ENCODE measurements at regions not wholly inside any gene's neighbourhood (a gene's known extent, or its start where the extent isn't known, plus 50 kb on each side); places are given as distances from the start of the nearest gene placed in this dataset.

DNA sequence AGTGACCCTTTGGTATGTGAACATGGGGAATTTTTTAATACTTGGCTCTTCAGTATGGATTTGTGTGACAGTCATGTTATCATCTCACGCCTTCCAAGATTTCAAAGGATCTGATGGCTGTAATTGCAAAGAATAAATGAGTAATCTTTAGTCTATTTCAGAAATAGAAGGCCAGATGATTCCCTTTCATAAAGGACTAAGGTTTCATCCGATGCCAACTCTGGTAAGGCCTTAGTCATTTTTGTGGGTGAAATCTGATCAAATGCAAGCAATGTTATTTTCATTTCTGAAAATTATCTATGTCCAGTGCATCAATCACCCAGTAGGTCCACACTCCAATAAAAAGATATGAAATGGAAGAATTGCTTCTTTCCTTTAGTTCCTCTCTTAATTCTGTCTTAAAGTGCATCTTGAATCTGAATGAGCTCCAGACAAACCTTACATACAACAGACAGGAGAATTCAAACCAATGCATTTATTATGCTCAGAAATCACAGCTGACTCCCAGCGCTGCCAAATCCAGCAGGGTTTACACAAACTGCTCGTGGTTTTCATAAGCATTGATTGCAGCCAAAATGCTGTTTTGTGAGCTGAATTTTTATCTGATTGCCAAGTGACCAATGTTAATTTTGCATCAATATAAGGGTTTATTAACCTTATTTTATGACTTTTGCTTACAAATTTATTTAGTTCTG, 565.2 kb upstream of the MARCKS start:
- DNase-seq (ENCODE audit: low spot score) = no peak

DNA sequence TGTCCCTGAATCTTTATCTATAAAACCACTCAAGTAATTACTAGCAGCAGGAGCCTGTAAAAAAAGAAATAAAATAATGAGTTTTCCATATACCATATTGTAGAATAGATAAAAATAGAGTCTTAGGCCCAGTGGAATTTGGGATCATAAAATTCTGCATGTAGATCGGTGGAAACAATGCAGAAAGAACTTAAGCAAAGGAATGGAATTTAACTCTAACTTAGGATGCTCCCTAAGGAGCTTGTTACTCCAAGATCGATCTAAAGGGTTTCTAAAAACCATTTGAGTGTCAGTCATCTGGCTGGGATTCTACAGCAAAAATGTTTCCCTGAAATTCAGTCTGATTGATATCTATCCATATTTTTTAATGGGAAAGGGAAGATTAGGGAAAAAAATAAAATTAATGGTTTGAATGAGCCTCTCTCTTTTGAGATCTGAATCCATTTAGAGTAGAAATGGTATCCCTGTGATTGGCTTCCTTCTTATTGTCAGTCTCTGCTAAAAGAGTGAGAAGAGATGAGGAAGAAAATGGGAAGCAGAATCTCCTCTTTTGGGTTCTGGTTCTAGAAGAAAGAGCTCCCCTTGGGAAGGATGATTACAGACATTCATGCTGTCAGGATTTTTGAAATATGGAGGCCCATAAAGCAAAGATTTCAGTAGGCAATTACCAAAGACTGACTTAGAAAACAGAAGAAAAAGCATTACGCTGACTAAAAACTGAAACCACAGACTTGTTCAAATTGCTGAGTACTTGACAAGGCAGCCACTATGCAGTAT, 564.3 kb upstream of the MARCKS start:
- DNase-seq (ENCODE audit: low spot score) = no peak

DNA sequence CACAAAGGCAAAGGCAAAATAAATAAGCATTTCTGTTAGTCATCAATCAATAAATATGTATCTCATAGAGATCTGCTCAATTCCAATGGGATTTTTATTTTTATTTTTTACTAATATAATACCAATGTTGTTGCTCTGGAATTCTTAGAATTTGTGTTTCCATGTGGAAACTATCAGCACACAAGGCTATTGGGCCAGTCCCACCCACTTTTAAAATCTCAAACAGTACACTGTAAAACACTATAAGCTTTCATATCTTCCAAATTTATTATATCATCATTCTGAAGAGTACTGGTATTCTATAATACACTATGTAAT, 563.8 kb upstream of the MARCKS start:
- no peak for DNase-seq (ENCODE audit: low spot score)

DNA sequence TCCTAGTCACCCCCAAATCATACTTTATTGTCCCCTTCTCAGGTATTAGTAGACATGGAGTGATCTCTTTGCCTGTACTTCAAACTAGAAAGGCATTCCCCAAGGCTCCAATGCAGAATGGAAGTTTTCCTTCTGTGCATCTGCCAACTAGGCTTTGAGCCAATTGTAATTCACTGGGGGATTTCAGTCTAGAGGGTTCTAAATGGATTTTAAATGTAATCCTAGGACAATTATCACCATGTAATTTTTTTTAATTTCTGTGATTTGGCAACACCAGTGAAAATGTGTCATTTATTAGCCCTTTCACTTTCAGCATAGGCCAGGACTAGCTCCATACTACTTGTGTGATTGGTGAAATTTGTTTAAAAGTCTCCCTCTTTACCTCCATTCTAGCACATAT, 557.6 kb upstream of the MARCKS start:
- DNase-seq (ENCODE audit: low spot score) = peak; percentile 32

DNA sequence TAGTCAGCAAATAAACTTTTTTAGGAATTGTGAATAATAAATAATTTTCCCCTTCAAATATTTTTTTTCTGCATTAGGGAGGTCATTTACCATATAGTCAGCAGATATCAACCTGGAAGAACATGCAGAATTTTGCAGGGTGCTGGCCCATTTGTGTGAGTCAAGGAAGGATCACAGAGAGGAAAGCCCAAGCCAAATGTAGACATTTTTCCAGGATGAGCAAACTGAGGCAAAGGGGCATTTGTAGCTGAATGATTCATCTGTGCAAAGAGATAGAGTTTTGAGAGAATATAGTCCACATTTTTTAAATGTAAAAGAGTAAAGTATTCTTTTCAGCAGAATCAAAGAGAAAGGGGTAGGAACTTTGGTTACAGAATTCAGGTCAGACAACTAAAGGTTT, 555.5 kb upstream of the MARCKS start:
- DNase-seq (ENCODE audit: low spot score) = no peak

DNA sequence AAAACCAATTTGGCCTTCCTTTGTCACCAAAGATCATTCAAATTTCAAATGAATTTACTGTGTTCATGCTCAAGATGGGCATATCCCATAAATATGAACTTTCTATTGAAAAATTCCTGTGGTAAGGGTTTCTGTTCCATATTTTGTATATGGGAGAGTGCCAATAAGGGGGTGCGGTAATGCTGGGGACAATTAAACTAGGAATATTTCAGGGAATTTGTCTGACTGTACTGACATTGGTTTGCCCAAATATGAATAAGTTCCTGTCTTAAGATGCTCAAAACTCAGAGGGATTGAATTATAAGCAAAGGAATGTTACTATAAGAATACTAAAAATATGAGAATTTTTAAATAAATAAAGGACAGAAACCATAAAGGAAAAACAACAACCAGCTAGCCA, 553.0 kb upstream of the MARCKS start:
- DNase-seq (ENCODE audit: low spot score) = no peak

DNA sequence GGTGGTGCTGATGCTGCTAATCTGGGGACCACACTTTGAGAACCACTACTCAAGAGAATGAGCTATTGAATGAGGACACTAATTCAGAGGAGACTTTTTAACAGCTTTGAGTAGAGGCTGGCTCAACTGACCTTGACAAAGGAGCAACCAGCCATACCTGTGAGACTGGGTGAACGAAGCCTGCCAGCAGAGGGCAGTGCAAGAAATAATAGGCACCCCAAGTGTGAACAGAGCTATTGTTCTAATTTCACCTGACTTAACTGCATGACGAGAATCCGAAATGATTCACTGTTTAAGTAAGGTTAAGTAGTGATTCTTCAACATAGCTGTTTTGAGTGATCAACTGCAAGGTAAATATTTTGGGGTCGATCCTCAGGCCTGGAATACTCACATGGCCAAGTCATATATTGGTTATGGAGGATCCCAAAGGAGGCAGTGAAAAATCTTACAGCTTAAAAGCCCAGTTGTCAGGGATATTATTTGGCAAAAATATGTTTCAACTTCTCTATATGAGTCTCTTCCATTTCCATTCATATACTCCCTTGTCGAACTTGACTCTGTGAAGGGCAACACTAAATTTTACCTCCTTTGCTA, 550.5 kb upstream of the MARCKS start:
- DNase-seq (ENCODE audit: low spot score) = peak; percentile 52

DNA sequence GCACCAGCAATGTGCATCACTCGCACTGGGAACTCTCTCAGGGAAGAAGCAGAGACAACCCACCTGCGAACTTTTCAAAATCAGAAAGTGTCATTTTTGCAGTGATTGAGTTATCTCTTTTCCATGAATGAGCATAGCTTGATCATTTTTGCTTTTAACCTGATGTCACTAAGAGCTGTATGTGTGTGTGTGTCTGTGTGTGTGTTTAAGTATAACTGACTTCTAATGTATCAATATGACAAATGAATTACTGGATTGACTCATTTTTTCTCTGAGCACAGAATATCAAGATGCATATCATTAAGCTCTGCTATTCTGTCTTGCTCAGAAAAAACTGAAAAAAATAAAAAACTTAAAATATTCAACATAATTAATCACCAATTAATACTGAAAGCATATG, 548.9 kb upstream of the MARCKS start:
- DNase-seq (ENCODE audit: low spot score) = no peak

DNA sequence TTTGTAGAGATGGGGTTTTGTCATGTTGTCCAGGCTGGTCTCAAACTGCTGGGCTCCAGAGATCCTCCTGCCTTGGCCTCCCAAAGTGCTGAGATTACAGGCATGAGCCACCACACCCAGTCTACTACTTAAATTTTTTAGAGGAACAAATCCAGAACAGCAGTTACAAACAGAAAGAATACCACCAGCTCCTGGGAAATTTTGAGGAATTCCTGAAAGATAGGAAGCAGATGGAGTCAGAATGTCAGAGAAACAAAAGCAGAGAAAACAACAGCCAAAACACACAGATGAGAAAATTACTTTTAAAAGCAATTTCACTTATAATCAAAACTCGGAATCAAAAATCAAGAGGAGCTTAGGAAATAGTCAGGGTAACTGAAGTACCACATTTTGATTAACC, 543.3 kb upstream of the MARCKS start:
- DNase-seq (ENCODE audit: low spot score) = no peak

DNA sequence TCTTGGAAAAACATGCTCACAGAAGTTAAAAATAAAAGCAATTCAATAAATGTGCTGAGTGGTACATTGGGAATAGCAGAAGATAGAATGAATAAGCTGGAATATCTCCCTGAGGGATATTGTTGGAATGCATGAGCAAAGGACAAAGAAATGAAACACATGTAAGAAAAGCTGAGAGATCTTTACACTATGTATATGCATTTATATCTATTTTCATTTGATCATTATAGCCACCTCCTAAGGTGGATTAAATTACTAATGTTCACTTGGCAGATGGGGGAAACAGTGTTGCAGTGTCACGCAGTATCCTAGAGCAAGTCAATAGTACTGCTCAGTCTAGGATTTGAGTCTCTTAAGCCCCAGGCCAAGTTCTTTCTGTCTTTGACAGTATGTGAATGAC, 542.0 kb upstream of the MARCKS start:
- no peak for DNase-seq (ENCODE audit: low spot score)

DNA sequence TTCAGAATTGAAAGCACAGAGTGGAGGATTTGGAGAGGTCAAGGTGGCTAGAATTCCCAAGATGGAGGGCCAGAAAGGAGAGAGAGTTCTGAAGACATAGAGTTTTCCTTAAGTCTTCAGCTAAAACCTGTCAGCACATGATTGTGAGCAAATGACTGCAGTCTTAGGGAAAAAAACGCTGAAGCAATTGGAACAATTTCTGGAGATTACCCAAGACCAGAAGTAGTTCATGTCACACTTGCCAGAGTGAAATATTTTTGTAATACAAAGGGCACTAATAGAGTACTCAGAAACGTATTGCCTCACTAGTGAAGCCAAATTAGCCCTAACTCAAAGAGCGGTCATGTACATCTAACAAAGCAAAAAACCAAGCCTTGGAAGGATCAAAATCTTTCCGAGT, 541.3 kb upstream of the MARCKS start:
- DNase-seq (ENCODE audit: low spot score) = no peak

DNA sequence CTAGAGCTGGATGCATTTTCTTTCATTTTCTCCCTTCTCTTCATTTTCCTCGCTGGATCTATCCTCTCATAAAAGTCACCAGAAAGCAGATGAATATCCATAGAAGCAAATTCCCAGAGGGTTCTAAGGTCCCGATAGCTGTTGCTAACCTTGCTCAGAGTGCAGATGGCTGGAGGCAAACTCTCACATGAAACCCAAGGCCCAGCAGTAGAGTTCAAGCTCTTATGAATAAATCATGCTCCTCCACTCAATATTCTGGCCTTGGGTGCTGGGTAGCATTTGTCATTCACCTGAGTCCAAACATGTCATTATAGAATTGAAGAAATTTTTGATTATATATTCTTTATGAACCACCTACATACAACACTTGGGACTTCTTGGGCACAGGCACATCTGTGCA, 539.7 kb upstream of the MARCKS start:
- no peak for DNase-seq (ENCODE audit: low spot score)

DNA sequence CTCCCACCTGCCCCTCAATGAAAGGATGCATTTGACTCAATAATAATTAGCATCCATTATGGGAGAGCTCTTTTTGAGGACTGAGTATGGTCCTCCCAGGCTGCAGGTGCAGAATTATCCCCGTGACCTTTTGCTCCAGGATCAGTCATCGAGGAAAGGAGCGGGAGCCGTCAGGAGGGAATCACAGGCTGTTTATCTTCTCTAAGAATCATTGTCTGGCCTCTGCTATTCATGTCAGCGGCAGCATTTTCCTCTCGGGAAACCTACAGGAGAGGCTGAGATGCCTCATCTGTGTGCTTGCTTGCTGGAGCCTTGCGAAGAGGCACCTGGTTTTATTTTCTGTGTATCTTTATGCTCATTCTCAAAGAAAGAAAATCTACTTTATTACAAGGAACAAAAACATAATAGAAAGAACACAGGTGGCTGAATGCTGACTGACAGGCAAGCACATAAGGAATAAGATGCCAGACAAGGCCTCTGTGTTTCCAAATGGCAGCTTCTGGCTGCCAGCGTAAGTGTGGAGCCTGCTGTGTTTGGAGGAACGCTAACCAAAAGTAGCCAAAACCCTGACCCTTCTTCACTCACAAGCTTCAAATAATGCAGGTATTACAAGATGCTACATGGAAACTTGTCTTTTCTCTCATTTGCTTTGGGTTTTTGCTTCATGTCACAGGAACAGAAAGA, 539.1 kb upstream of the MARCKS start:
- no peak for DNase-seq (ENCODE audit: low spot score)

DNA sequence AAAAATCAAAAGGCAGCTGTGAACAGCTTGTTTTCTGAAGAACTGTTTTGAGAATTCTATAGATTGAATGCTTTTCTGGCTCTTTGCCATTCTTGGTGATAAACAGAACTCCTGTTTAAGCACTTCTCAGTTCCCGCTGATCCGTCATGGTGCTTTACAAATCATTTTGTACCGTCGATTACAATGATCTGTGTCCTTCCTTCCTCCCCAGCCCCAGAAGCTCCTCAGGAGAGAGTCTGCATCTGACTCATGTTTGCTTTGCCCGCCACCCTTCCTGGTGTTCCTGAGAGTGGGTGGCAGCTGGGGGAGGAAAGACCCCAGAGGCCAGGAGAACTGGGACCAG, 538.6 kb upstream of the MARCKS start:
- DNase-seq (ENCODE audit: low spot score) = no peak

DNA sequence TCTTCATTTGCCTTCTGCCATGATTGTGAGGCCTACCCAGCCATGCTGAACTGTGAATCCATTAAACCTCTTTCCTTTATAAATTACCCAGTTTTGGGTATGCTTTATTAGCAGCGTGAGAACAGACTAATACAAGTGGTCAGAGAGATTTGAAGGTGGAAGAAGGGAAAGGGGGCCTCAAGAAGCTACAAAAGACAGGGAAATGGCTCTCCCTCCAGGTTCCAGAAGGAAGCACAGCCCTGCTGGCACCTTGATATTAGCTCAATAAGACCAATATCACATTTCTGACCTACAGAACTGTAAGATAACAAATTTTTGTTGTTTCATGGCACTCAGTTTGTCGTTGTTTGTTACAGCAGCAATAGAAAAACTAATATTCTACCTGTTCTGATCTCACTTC, 536.5 kb upstream of the MARCKS start:
- DNase-seq (ENCODE audit: low spot score) = no peak

DNA sequence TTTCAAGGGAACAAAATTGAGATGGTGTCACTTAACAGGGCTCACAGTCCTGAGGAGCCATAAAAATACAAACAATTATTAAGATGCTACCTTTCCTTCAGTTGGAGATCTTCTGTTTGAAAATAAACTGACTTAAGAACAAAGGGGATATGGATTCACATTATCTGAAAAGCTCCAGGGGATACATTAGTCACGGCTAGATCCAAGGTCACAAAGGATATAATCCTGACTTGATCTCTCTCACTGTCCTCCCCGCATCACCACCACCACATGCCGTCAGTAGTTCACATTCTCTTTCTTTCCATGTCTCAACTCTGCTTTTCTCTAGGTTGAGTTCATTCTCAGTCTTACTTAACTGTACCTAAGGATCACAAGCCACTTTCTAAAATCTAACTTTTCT, 530.4 kb upstream of the MARCKS start:
- no peak for DNase-seq (ENCODE audit: low spot score)

DNA sequence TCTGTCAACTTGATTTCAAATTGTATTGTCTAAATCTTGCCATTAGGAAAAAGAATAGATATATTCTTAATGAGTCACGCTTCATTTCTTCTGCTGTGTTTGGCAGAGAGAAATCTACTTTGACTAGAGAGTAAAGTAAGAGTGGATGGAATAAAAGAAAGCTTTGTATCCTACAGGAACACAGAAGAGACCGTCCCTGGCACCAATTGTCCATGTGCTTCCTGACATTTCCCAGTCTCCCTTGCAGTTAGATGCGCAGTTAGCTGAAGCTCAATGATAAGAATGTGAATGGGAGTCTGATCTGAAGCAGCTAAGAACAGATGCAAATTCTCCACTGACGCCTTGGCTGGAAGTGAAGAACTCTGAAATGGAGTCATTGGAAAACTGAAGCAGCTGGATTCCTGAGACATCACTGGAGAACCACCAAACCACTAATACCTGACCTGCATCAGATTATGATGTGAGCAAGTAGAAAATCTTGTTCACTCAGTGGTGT, 528.2 kb upstream of the MARCKS start:
- DNase-seq (ENCODE audit: low spot score) = no peak

DNA sequence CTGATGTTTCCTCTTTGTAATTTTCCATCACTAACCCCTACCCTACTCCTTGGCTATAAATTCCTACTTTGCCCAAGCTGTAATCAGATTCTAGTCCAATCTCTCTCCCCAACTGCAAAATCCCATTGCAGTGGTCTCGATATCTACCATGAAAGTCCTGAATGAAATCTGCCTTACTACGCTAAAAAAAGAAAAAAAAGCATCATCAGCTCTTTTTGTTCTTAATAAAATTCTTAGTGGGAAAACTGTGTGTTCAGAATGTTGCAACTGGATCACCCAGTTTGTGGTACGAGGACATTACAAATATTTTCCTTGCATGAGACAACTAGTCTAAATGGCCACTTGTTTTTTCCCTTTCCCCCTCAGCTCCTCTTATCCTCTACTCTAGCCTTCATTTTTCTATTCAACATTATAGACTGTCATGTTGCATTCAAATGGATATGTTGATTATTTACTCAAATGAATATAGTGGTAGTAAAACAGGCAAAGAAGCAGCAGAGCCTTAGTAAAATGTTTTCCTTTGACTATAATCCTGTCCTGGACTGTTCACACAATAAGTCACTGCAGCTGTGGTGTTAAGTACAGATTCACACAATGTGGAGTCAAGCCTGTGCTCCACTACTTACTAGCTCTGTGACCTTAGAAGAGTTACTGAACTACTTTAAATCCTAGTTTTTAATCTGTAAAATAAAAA, 527.1 kb upstream of the MARCKS start:
- DNase-seq (ENCODE audit: low spot score) = no peak

DNA sequence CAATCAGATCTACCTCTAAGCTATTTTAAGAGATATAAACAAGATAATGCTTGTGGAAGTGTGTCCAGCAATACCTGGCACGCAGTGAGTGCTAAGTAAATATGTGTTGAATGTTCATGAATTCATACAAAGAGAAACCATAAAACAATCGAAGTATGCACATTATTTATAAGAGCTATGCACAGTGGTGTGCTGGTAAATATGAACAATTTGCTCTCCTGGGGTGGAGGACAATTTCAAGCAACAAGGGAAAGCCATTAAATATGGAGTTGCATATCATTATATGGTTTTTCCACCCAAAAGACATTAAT, 526.6 kb upstream of the MARCKS start:
- DNase-seq (ENCODE audit: low spot score) = no peak

DNA sequence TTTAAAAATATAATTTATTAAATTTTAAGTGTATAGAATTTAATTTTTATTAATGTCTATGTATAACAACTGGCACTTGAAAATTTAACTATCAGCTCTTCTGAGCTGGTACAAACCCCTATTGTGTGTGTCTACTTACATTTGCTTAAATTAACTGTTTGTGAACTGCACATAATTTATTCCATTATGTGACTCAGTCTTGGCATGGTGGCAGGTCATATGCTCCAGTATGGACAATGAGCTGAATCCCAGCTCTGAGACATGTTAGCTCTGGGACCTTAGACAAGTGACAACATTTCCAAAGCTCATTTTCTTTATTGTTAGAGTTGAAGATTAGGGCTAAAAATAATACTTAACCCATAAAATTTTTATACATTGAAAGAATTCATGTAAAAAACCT, 526.1 kb upstream of the MARCKS start:
- no peak for DNase-seq (ENCODE audit: low spot score)

DNA sequence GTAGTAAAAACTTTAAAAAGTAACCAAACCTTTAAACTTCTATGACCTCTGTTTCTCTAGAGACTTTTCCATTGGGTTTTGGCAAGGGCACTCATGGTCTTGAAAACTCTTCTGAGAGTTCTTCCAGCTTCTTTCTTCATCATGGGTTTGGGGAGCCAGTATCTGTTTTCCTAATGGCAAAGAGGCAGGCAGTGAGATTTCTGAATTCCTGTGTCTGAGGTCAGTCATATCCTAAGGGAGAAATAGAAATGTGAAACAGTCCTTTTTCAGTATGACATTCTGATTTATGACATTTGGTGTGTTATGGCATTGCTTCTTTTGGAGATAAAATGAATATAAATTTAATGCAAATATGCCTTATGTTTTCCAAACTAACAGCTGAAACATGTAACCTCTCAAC, 518.5 kb upstream of the MARCKS start:
- DNase-seq (ENCODE audit: low spot score) = no peak

DNA sequence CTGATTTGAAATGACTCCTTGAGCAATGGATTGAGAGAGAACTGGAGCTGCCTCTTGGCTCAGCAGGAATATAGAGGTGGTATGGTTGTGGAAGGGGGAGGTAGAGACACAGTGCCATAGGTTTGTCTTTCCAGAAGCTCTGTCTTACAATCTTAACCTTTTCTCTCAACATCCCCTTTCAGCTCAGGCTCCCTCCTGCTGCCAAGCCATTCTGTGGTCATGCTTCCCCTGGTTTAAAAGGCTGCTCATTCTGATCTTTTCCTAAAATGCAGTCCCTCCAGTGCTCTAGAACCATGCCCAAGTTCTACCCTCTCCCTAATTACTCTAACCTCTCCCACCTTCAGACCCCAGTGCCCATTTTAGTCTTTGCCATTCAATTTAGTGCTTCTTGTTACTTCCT, 517.9 kb upstream of the MARCKS start:
- no peak for DNase-seq (ENCODE audit: low spot score)

DNA sequence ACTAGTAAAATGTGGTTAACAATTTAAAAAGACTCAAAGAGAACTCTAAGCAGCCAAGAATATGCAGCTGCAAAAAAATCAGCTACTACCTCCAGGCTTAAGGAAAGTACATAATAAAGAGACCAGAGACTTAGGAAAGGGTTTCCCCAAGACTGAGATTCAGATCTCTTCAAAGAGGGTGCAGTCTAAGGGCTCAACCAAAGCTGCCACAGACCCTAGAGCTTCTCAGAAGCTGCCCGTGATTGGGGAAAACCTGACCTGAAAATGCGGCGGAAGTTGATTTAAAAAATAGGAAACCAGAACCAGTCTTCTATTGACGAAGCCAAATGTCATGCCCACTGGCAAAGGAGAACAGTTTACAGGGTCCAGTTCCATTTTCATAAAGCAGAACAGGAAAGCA, 516.8 kb upstream of the MARCKS start:
- no peak for DNase-seq (ENCODE audit: low spot score)
